GM19025 (cell line): ENCODE measurements at regions not wholly inside any gene's neighbourhood (a gene's known extent, or its start where the extent isn't known, plus 50 kb on each side); places are given as distances from the start of the nearest gene placed in this dataset.

Experiments used
- ATAC-seq: cut with Tn5 transposase; IDR thresholded peaks from one replicate; pipeline ENCODE4 v1.9.1; 2021; ENCODE audit warnings: mild to moderate bottlenecking, low read depth, moderate library complexity; ENCODE audit not compliant: unreplicated experiment

GRCh38 chr12:77324763-77325468, 259.5 kb upstream of the E2F7 start:
- ATAC-seq = peak; percentile 93

- no peak for ATAC-seq
Measured at GRCh38 chr12:77324416-77324762, 259.0 kb upstream of the E2F7 start.

GRCh38 chr12:77323788-77324415, 258.5 kb upstream of the E2F7 start:
- ATAC-seq = no peak

- no peak for ATAC-seq
Measured at GRCh38 chr12:77319166-77319565, 253.8 kb upstream of the E2F7 start.

GRCh38 chr12:77315407-77315806, 250.0 kb upstream of the E2F7 start:
- ATAC-seq = no peak

- no peak for ATAC-seq
Measured at GRCh38 chr12:77314378-77315052, 249.1 kb upstream of the E2F7 start.

GRCh38 chr12:77308056-77308455, 242.7 kb upstream of the E2F7 start:
- ATAC-seq = no peak

GRCh38 chr12:77300811-77301210, 235.4 kb upstream of the E2F7 start:
- ATAC-seq = no peak

- ATAC-seq = no peak
Measured at GRCh38 chr12:77299910-77300669, 234.7 kb upstream of the E2F7 start.

- ATAC-seq = no peak
Measured at GRCh38 chr12:77299001-77299400, 233.6 kb upstream of the E2F7 start.

- ATAC-seq = no peak
Measured at GRCh38 chr12:77294016-77294415, 228.6 kb upstream of the E2F7 start.

- no peak for ATAC-seq
Measured at GRCh38 chr12:77274926-77275325, 209.6 kb upstream of the E2F7 start.

GRCh38 chr12:77273898-77274297, 208.5 kb upstream of the E2F7 start:
- ATAC-seq = no peak

GRCh38 chr12:77256956-77257355, 191.6 kb upstream of the E2F7 start:
- no peak for ATAC-seq

GRCh38 chr12:77253321-77253720, 188.0 kb upstream of the E2F7 start:
- no peak for ATAC-seq

GRCh38 chr12:77251799-77252198, 186.4 kb upstream of the E2F7 start:
- ATAC-seq = no peak

- no peak for ATAC-seq
Measured at GRCh38 chr12:77249892-77250291, 184.5 kb upstream of the E2F7 start.

- no peak for ATAC-seq
Measured at GRCh38 chr12:77248036-77248435, 182.7 kb upstream of the E2F7 start.

- no peak for ATAC-seq
Measured at GRCh38 chr12:77247542-77247941, 182.2 kb upstream of the E2F7 start.

GRCh38 chr12:77243345-77243744, 178.0 kb upstream of the E2F7 start:
- ATAC-seq = no peak

- ATAC-seq = no peak
Measured at GRCh38 chr12:77239617-77240016, 174.2 kb upstream of the E2F7 start.
